Renal cortex interstitium (tissue), 11 donors: ENCODE measurements at regions not wholly inside any gene's neighbourhood (a gene's known extent, or its start where the extent isn't known, plus 50 kb on each side); places are given as distances from the start of the nearest gene placed in this dataset.

Experiments used
- DNase-seq, 11 donors: peaks; one replicate each; pipeline ENCODE4 v3.0.0-alpha.2; 2013; ENCODE audit warnings: low read depth in 9 of 11, low spot score in 4 of 11; ENCODE audit errors: extremely low read depth in 1 of 11

DNA sequence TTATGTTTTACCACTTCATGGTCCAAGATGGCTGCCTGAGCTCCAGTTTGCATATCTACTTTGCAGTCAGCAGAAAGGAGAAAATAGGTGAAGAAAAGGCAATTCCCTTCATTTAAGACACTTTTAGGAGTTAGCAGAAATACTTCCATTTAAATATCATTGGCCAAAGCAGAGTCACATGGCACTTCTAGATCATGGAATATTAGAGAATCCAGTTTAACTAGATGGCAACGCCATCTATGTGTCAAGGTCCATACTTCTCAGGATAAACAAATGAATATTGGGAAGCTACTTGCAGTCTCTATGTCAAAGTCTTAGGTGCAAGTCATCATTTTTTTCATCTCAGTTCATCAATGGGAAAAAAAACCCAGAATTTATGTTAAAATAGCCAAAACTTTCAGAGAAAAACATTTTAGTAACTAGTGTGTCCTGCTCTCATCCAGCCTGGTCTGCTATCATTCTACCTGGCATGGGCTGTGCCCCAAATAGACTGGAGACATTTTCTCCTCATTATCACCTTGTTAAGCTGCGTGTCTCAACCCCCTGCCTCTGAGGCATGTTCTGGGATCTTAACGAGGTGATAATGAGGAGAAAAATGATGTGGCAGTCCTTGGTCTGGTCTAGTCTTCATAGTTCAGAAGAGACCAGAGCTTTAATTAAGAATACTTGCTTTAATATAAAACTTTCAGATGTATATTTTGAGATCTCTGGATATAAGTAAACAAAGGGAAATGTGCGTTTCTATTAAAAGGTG is 227.3 kb downstream of the TBX18 start:
- DNase-seq: no peak

DNA sequence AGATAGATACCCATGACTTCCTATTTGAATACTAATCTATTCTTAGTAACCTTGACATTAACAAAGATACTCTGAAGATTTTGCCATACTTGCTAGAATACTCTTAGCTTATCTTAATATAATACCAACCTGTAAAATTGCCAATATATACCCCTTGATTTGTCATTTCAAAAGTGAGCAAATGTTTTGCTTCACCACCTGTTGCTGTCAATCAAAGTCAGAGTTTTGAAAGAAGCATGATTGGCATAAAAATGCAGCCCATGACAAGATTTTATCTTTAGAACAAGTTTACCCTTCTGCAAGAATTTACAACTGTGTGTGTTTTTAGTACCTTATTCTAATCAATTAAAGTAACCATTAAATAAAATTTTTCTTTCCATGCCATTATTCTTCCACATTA is 236.2 kb downstream of the TBX18 start:
- DNase-seq: no peak

DNA sequence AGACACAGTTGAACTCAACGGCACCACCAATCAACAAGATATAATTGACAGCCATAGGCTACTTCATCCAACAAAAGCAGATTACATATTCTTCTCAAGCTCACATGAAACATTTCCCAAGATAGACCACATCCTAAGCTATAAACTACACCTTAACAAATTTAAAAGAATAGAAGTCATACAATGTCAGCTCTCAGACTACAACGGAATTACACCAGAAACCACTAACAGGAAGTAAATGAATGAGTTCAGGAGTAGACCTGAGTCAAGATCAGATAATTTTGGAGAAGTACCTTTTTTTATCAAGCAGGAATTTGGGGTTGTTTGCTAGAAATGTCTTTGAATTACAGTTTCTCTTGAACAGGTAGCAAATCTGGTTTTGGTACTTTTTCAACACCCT is 237.8 kb downstream of the TBX18 start:
- DNase-seq: no peak

DNA sequence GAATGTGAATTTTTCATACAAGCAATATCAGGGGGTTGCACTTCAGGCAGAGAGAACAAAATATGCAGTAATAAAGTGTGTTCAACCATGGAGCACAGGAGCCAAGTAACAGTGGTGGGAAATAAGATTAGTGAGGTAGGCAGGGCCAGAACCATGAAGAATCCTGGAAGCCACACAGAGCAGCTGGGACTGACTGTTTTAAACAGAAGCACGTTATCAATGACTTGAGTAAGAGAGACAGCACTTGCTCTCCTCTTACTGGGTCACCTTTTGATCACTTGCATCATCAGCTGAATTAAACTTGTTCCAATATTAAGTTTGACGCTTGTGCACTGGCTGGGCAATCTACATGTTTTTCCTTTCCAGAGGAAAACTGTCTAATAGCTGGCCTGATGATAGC is 238.5 kb downstream of the TBX18 start:
- no peak for DNase-seq

DNA sequence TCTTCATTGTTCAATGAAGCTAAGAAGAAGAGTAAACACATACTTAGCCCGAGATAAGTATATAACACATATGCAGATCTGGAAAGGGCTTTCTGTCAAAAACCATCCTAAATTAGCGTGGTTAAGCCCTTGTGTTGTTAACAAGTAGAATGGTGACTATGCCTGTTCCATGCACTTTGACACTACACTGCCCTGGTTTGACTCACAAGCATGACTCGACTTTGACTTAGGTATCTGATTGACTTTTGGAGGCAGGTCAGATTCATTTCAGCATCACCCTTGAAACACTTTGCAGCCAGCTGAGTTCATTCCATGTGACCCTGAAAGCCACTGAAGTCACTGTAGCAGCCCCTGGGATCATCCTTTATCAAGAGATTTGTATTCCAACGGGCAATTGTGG is 239.8 kb downstream of the TBX18 start:
- DNase-seq: no peak

DNA sequence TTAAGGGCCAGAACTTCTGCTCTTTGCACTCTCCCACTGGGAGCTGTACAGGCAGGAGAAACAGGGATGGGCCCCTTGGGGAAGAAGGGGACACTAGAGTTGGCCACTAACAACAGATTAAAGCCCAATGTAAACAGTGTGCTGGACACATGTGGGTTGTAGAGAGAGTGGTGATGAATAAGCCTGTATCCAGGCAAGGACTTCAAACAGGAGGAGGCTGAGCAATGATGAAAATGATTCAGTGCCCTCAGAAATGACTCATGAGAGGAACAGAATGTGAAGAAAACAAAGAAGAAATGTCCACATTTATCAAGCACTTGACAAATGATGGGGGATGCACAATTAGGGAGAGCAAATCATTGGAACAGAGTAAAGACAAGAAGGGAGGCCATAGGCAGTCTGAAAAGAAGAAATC is 242.3 kb downstream of the TBX18 start:
- peak in 2 of 11 donors; percentile 5 to 16 for DNase-seq

DNA sequence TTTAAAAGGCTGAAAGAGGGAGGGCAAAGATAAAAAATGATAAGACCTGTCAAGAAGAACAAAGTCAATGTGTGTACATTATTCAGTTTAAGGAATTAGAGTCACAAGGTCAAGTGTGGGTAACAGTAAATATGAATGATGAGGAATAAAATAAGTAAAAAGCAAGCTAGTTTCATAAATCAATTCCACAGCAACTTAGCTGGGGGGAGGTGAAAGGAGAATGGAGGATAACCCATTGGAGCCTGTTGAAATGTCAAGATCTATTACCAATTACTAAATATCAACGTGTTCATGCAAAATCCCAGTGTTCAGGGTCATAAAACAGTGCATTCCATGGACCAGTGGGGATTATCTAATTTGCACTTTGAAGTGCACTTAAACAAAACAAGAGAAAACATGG is 242.9 kb downstream of the TBX18 start:
- DNase-seq: peak in 6 of 11 donors; percentile 6 to 28 (median 24)

DNA sequence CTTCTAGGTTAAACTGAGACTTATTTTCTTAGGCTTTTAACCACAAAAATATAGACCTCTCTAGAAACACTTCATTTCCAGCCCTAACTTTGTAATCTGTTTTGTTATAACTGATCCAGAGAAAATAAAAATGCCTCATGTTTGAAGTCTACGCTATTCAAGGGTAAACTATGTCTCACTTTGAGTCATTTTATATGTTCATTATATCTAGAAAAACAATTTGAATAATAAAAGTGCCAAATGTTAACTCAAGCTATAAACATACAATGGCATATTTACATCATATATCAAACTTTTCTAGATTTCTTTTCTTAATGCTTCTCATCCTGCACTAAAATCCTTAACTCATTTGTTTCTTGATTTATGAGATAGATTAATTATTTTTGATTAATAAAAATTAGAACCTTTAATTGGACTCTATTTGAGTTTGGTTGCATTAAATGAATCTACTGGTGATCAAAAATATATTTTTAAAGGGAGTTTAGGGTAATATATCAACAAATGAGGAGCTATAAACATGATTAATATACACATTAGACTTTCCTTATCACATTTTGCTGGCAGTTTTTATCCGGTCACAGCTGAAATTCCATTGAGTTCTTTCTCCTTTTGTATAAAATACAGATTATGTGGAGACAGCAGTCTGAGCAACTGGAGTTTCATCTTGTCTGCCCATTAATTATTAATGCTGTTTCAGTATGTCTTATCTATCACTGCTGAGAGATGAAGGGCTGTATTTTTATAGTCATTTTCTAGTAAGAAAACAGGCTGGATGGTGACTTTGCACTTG is 246.5 kb downstream of the TBX18 start:
- peak in 9 of 11 donors; percentile 16 to 68 (median 29) for DNase-seq

DNA sequence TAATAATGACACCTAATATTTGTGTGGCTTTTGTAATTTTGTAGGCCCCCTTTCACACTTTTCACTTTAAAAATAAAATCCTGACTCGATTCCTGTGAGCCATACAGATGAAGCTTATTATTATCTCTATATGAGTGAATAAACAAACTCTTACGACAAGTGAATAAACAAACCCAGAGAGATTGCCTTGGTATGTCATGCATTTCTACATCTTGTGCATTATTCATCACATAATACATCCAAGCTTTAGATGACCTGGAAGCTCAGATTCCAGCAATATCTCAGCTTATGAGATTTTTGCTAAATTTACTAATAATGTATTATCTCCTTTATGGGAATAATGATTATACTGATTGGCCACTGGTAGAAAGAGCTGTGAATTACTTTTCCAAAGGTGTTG is 248.2 kb downstream of the TBX18 start:
- no peak for DNase-seq

DNA sequence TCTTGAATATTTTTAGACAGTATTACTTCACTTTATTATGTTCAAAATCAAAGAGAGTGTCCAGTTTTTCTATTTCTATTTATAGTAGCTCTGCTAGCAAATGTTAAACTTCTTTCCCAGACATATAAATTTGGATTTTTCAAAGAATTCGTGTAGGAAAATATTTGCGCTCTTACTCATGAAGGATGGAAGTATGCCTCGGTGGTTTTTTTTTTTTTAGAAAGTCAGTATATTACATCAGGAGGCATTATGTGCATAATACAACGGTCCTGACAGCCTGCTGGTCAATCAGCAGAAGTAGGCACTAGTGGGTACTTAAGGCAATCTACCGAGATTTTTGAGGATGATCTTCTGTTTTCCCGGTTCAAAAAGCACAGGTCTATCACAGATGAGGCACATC is 249.3 kb downstream of the TBX18 start:
- DNase-seq: no peak

DNA sequence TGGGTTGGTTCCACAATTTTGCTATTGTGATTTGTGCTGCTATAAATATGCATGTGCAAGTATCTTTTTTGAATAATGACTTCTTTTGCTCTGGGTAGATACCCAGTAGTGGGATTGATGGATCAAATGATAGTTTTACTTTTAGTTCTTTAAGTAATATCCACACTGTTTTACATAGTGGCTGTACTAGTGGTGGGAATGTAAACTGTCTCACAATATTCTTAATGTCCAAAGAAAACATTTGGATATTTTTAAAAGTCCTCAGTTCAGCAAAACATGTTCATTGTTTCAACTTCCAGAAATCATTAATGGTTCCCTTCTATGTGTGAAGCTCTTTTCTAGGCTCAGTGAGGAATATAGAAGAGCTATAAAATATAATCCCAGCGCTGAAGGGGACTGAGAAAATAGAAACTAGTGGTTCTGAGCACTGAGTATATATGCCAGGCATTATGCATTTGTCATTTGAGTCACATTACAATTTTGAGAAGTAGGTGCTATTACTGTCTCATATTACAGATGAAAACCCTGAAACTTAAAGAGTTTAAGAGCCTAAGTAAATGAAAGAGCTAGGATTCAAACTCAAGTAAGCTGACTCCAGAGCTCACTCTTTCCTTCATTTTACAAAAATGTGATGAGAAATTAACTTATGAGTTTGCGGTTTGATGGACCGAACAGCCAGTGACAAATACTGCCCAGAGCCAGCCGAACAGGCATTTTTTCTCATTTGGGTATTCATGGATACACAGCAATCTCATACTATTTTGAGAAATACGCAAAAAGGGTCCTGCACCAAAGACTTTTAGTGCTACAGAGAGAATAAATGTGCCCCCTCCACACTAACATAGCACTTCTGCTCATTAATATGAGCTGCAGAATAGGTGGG is 250.1 kb downstream of the TBX18 start:
- DNase-seq: no peak

DNA sequence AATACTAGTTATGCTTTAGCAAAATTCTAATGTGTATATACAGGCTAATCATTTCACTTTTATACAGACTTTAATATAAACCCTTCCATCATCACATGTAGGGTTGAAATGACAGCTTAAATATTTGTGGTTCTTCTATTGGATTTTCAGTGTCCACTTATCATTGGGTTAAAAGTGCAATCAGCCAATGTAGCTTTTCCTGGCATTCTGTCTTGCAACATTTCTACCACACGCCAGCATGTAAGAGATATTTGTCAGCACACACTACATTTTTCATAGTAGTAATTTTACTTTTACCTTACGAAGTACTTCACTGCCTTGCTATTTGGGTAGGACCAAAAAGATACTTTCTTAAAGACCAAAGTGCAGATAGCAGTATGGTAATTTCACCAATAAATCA is 252.0 kb downstream of the TBX18 start:
- no peak for DNase-seq

DNA sequence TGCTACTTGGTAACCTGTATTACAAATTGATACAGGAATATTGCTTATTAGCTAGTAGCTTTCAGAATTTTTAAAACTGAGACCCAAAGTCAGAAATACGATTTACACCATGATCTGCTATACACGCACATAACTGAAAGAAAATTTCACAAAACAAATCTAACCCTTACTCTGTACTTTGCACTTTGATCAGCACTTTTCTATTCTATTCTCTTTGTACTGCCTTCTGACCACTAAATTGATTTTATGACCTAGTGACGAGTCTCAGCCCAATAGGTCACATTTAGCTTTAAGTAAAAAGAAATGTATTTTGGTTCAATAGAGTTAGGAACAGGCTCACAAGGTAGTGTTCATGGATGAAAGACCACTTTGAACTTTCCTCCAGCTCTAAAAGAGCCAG is 252.5 kb downstream of the TBX18 start:
- DNase-seq: no peak

DNA sequence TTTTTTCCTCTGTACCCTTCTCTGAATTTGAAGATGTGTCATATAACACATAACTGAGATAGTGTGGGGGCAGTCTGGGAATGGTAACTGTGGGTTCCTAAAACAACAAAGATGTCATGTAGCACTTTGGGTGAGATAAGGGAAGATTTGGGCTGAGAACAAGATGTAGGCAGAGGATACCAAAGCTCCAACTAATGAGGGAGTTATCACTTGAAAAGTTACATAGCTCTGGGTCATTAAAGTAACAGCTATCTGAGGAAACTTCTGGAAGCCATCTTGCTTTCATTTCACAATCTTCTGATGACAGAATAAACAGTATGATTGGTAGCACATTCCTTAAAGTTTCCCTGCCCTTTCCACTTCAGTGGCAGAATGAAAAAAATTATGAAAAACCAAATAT is 255.4 kb downstream of the TBX18 start:
- no peak for DNase-seq

DNA sequence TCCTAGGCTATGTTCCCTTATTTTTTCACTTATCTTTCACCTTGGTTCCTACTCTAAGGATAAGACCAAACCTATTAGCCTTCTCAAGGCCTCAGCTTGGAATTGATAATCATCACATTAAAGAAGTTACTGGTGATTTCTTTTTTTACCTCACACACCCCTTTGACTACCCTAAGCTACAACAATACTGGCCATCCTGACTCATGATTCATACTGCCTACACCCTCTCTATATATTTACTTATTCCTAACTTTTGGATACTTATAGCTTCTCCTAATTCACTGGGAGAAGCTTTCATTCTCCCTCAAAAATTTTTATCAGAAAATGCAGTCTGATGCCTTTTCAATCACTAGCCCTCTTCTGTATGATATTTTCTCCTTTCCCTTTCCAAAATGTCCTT is 256.1 kb downstream of the TBX18 start:
- DNase-seq: no peak

DNA sequence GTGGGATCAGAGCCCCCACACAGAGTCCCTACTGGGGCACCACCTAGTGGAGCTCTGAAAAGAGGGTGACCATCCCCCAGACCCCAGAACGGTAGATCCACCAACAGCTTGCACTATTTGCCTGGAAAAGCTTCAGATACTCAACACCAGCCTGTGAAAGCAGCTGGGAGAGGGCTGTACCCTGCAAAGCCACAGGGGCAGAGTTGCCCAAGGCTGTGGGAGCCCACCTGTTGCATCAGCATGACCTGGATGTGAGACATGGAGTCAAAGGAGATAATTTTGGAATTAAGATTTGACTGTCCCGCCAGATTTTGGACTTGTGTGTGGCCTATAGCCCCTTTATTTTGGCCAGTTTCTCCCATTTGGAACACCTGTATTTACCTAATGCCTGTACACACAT is 260.4 kb downstream of the TBX18 start:
- DNase-seq: no peak

DNA sequence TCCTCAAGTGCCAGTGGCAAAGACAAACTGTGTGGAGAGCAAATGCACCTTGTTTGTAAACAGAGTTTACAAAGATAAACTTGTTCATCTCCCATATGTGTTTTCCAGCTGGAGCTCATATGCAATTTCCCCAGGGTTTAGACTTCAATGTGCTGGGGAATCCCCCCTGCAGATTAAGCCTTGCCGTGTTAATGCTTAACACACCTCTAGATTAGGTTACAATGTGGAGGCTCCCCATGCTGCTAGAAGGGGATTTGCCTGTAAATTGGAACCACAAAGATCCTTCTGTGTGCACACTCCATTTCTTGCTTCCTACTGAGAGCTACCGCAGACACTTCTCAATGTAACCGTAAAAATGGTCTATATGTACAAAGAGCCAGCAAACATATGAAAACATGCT is 263.1 kb downstream of the TBX18 start:
- no peak for DNase-seq

DNA sequence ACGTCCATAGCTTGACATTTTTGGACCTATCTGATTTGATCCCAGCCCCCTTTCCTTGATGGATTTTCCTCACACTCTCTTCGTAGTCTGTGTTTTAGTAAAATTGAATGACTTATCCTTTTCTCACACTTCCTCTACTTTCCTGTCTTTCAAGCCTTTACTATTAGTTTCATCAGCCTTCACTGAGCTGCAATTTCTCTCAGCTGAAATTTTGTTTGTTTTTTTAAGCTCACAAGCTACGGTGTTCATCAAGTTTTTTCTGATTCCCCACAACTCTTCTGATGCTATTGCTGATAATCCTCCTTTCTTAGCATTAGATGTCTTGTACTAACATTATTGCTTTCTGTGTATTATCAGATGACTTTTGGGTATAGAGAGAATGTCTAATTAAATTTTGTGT is 263.7 kb downstream of the TBX18 start:
- no peak for DNase-seq

DNA sequence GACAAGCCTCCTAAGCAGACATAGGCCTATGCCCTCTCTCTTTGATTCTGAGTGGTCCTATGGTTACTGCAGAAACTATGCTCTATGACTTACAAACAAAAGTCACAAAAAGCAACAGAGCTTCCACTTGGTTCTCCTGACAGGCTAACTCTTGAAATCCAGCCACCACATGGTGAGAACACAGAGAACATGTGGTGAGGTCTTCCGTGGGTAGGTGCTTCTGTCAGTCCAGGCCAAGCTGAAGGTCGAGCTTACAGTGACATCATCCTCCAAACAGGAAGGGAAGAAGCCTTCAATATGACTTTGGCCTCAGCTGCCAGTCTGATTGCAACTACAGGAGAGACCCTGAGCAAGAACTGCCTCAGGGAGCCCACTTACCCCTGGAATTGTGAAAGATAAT is 265.5 kb downstream of the TBX18 start:
- DNase-seq: no peak
